Loucy (cell line): ENCODE measurements at regions not wholly inside any gene's neighbourhood (a gene's known extent, or its start where the extent isn't known, plus 50 kb on each side); places are given as distances from the start of the nearest gene placed in this dataset.

Experiments used
- H2AFZ ChIP-seq: fragments of 200-600 bp; sonication (generic); 2 replicates; pipeline ENCODE4 v1.6.0; 2016; ENCODE audit warnings: antibody characterized with exemption, mild to moderate bottlenecking, low read length, moderate library complexity
- H3F3A ChIP-seq: fragments of 200-600 bp; 2 replicates; pipeline ENCODE4 v1.6.0; 2016; ENCODE audit warnings: antibody characterized with exemption, low read depth, mild to moderate bottlenecking
- H3K27me3 ChIP-seq: fragments of 200-600 bp; sonication (generic); 2 replicates; pipeline ENCODE4 v1.6.1; 2014; ENCODE audit warnings: low read length, mild to moderate bottlenecking; ENCODE audit not compliant: insufficient read depth, poor library complexity, severe bottlenecking
- H3K36me3 ChIP-seq: fragments of 200-600 bp; sonication (generic); 2 replicates; pipeline ENCODE4 v1.6.1; 2016; ENCODE audit warnings: low read length; ENCODE audit not compliant: insufficient read depth
- H3K4me1 ChIP-seq: fragments of 200-600 bp; sonication (generic); 2 replicates; pipeline ENCODE4 v1.5.1; 2014; ENCODE audit warnings: low read length, mild to moderate bottlenecking; ENCODE audit not compliant: insufficient read depth, poor library complexity, severe bottlenecking
- H3K4me2 ChIP-seq: fragments of 200-600 bp; sonication (generic); 2 replicates; pipeline ENCODE4 v1.6.0; 2014; ENCODE audit warnings: antibody characterized with exemption, low read length, low read depth, mild to moderate bottlenecking; ENCODE audit not compliant: poor library complexity, severe bottlenecking
- H3K4me3 ChIP-seq: fragments of 200-600 bp; sonication (generic); 2 replicates; pipeline ENCODE4 v1.5.1; 2014; ENCODE audit warnings: low read length, mild to moderate bottlenecking, mixed read lengths; ENCODE audit not compliant: poor library complexity, severe bottlenecking
- H3K79me2 ChIP-seq: fragments of 200-600 bp; sonication (generic); 2 replicates; pipeline ENCODE4 v1.6.1; 2014; ENCODE audit warnings: low read length; ENCODE audit not compliant: insufficient read depth
- H3K9ac ChIP-seq: fragments of 200-600 bp; sonication (generic); 2 replicates; pipeline ENCODE4 v1.6.0; 2014; ENCODE audit warnings: mild to moderate bottlenecking, low read depth, low read length, moderate library complexity; ENCODE audit not compliant: poor library complexity, severe bottlenecking
- H3K9me2 ChIP-seq: fragments of 200-600 bp; sonication (generic); replicated peaks from 2 replicates; pipeline ENCODE4 v1.6.1; 2016; ENCODE audit warnings: low read depth, low read length, mixed read lengths
- H3K9me3 ChIP-seq: fragments of 200-600 bp; sonication (generic); 2 replicates; pipeline ENCODE4 v1.6.1; 2014; ENCODE audit warnings: mild to moderate bottlenecking, antibody characterized with exemption, low read length, low read depth; ENCODE audit not compliant: insufficient read depth
- H4K20me1 ChIP-seq: fragments of 200-600 bp; sonication (generic); 2 replicates; pipeline ENCODE4 v1.6.0; 2014; ENCODE audit warnings: antibody characterized with exemption, low read length, mild to moderate bottlenecking; ENCODE audit not compliant: insufficient read depth, poor library complexity, severe bottlenecking
- EZH2phosphoT487 ChIP-seq: fragments of 200-600 bp; IDR thresholded peaks from 2 replicates; pipeline ENCODE4 v1.6.1; 2018; ENCODE audit warnings: antibody characterized with exemption, mild to moderate bottlenecking, moderate library complexity, borderline replicate concordance
- TF ChIP-seq, protein P1 (sequence below): fragments of 200-600 bp; sonication (generic); conservative IDR thresholded peaks from 2 replicates; pipeline ENCODE4 v1.5.1; 2014; ENCODE audit warnings: mild to moderate bottlenecking, antibody characterized with exemption, low read length

DNA sequence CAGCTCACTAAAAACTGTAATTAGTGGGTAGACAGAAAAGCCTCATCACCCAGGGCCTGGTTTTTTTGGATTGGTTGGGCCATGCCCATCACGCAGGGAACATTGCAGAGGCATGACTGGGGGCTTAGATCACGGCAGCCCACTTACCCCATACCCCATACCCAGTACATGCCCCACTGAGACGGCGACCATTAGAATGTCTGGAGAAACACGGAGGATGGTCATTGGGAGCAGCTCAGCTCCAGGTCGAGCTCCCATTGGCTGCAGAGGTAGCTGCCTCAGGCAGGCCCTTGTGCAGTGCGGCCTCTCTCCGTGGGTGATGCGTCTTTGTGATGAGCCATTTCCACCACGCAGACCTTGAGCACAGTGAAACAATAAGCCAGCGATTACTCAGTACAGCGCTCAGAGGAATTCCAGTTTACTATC, 204.0 kb downstream of the GADD45G start:
- H3K9me2 ChIP-seq, result no peaks in the 10 kb centered on the region

GRCh38 chr9:89810431-89810830, 205.6 kb downstream of the GADD45G start:
- TF ChIP-seq, protein P1, sequence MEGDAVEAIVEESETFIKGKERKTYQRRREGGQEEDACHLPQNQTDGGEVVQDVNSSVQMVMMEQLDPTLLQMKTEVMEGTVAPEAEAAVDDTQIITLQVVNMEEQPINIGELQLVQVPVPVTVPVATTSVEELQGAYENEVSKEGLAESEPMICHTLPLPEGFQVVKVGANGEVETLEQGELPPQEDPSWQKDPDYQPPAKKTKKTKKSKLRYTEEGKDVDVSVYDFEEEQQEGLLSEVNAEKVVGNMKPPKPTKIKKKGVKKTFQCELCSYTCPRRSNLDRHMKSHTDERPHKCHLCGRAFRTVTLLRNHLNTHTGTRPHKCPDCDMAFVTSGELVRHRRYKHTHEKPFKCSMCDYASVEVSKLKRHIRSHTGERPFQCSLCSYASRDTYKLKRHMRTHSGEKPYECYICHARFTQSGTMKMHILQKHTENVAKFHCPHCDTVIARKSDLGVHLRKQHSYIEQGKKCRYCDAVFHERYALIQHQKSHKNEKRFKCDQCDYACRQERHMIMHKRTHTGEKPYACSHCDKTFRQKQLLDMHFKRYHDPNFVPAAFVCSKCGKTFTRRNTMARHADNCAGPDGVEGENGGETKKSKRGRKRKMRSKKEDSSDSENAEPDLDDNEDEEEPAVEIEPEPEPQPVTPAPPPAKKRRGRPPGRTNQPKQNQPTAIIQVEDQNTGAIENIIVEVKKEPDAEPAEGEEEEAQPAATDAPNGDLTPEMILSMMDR, result no peak
- TF ChIP-seq EZH2phosphoT487, result no peak
- no peaks in the 10 kb centered on the region for H4K20me1 ChIP-seq
- no peaks in the 10 kb centered on the region for H3F3A ChIP-seq
- no peak overlapping the region for H2AFZ ChIP-seq
- H3K9me3 ChIP-seq, result no peaks in the 10 kb centered on the region
- H3K9me2 ChIP-seq, result no peaks in the 10 kb centered on the region
- no peaks in the 10 kb centered on the region for H3K4me1 ChIP-seq
- H3K79me2 ChIP-seq, result no peaks in the 10 kb centered on the region
- H3K4me3 ChIP-seq, result no peak overlapping the region
- no peaks in the 10 kb centered on the region for H3K36me3 ChIP-seq
- H3K27me3 ChIP-seq, result no peaks in the 10 kb centered on the region
- no peak overlapping the region for H3K9ac ChIP-seq
- no peak overlapping the region for H3K4me2 ChIP-seq

More for the DNA sequence above, 204.0 kb downstream of the GADD45G start:
- Histone ChIP-seq H3K36me3 (no peaks in the 10 kb centered on the region), H3K27me3 (no peaks in the 10 kb centered on the region), H3K9ac (no peak overlapping the region), H4K20me1 (no peaks in the 10 kb centered on the region), H2AFZ (no peak overlapping the region), H3K4me3 (no peak overlapping the region), H3K79me2 (no peaks in the 10 kb centered on the region), H3F3A (no peaks in the 10 kb centered on the region), H3K4me1 (no peaks in the 10 kb centered on the region), H3K4me2 (no peak overlapping the region), H3K9me3 (no peaks in the 10 kb centered on the region)
- TF ChIP-seq, protein P1, result no peak
- TF ChIP-seq EZH2phosphoT487, result no peak

GRCh38 chr9:89811356-89811755, 206.5 kb downstream of the GADD45G start:
- H3K36me3 ChIP-seq, result no peaks in the 10 kb centered on the region
- H2AFZ ChIP-seq, result no peak overlapping the region
- H3K79me2 ChIP-seq, result no peaks in the 10 kb centered on the region
- H3K9ac ChIP-seq, result no peak overlapping the region
- H3F3A ChIP-seq, result no peaks in the 10 kb centered on the region
- no peak overlapping the region for H3K4me3 ChIP-seq
- TF ChIP-seq EZH2phosphoT487, result no peak
- TF ChIP-seq, protein P1, result no peak
- H3K9me3 ChIP-seq, result no peaks in the 10 kb centered on the region
- no peaks in the 10 kb centered on the region for H4K20me1 ChIP-seq
- no peak overlapping the region for H3K4me2 ChIP-seq
- H3K9me2 ChIP-seq, result no peaks in the 10 kb centered on the region
- no peaks in the 10 kb centered on the region for H3K4me1 ChIP-seq
- no peaks in the 10 kb centered on the region for H3K27me3 ChIP-seq
